CD4-positive, alpha-beta T cell (primary cell): ENCODE measurements at regions not wholly inside any gene's neighbourhood (a gene's known extent, or its start where the extent isn't known, plus 50 kb on each side); places are given as distances from the start of the nearest gene placed in this dataset.

ENCODE experiments used
- ATAC-seq: fragments of 200-7000 bp; cut with Tn5 transposase; one replicate; pipeline ENCODE4 v1.10.0; 2022; ENCODE audit warnings: mild to moderate bottlenecking; ENCODE audit not compliant: poor library complexity
- CTCF ChIA-PET: fragments of 350-600 bp; sonication (Branson Sonifier 250); formaldehyde crosslinking; loops from one replicate; lab custom pipeline; 2021; ENCODE audit warnings: antibody characterized with exemption, inconsistent platforms; lab: Charles Lee
- POLR2A ChIA-PET: fragments of 350-600 bp; sonication (Branson Sonifier 250); formaldehyde crosslinking; loops from one replicate; lab custom pipeline; 2021; ENCODE audit warnings: antibody characterized with exemption, inconsistent platforms; lab: Charles Lee
- DNase-seq, 14 experiments: peaks; one replicate each; pipeline ENCODE4 v3.0.0-alpha.2; 2013 to 2020; ENCODE audit warnings: mixed read lengths in 2 of 14
- H3K27ac ChIP-seq, 2 donors: one replicate each; pipeline versions ENCODE4 v1.5.1 to v1.7.0; 2013; ENCODE audit warnings: low read length in 2 of 2, low read depth in 1 of 2, mild to moderate bottlenecking in 1 of 2
- H3K27me3 ChIP-seq, 2 experiments: 1 replicate in 1 of 2; 2 replicates in 1 of 2; pipeline versions ENCODE4 v1.6.1 to v1.7.0; 2013; ENCODE audit warnings: low read length in 2 of 2, control low read depth in 1 of 2, mild to moderate bottlenecking in 1 of 2, moderate library complexity in 1 of 2; ENCODE audit not compliant: insufficient read depth in 2 of 2, control insufficient read depth in 1 of 2
- H3K36me3 ChIP-seq: one replicate; pipeline ENCODE4 v1.6.1; 2013; ENCODE audit warnings: low read length, control low read depth; ENCODE audit not compliant: insufficient read depth
- H3K4me1 ChIP-seq: one replicate; pipeline ENCODE4 v1.6.1; 2013; ENCODE audit warnings: low read length, control low read depth; ENCODE audit not compliant: insufficient read depth
- H3K4me3 ChIP-seq: one replicate; pipeline ENCODE4 v1.5.1; 2013; ENCODE audit warnings: mild to moderate bottlenecking, low read length, moderate library complexity
- H3K9me3 ChIP-seq, 2 experiments: 1 replicate in 1 of 2; 2 replicates in 1 of 2; pipeline versions ENCODE4 v1.6.1 to v1.7.0; 2013; ENCODE audit warnings: low read length in 2 of 2, mild to moderate bottlenecking in 2 of 2, control low read depth in 1 of 2, moderate library complexity in 1 of 2; ENCODE audit not compliant: control insufficient read depth in 1 of 2, insufficient read depth in 1 of 2
- H3K27ac Mint-ChIP-seq: one replicate; pipeline ENCODE4 v1.8.0; 2020; ENCODE audit warnings: mixed read lengths
- H3K27me3 Mint-ChIP-seq: one replicate; pipeline ENCODE4 v1.8.0; 2021; ENCODE audit warnings: mixed read lengths
- H3K36me3 Mint-ChIP-seq: one replicate; pipeline ENCODE4 v1.8.0; 2021; ENCODE audit warnings: low read depth, mixed read lengths
- H3K4me1 Mint-ChIP-seq: one replicate; pipeline ENCODE4 v1.8.0; 2021; ENCODE audit warnings: low read depth, mixed read lengths
- H3K4me3 Mint-ChIP-seq: one replicate; pipeline ENCODE4 v1.8.0; 2020; ENCODE audit warnings: mild to moderate bottlenecking, mixed read lengths
- H3K9me3 Mint-ChIP-seq: one replicate; pipeline ENCODE4 v1.8.0; 2020; ENCODE audit warnings: mixed read lengths
- CTCF ChIP-seq: fragments of 200-600 bp; IDR thresholded peaks from one replicate; pipeline ENCODE4 v1.8.0; 2022; ENCODE audit warnings: antibody characterized with exemption, mild to moderate bottlenecking
- intact Hi-C, 2 experiments: fragments of 100-400 bp; cut with DNase I in 1 of 2; cut with micrococcal nuclease in 1 of 2; formaldehyde crosslinking; loops; one replicate each; pipeline versions ENCODE4 v1.15.1 to v1.9.0; 2023 to 2025; cut with DNase I, micrococcal nuclease

- H3K27ac ChIP-seq: no peak overlapping the region
- no peaks in the 10 kb centered on the region for H3K27me3 Mint-ChIP-seq
Measured at GRCh38 chr1:56380531-56380930, 198.8 kb downstream of the PLPP3 start.

GRCh38 chr1:56378341-56379070, 200.9 kb downstream of the PLPP3 start:
- CTCF ChIA-PET: no interaction called here
- intact Hi-C loops: no loop called here
- no peaks in the 10 kb centered on the region for H3K4me1 Mint-ChIP-seq

More at GRCh38 chr1:56380531-56380930, 198.8 kb downstream of the PLPP3 start:
- no peak for TF ChIP-seq CTCF
- H3K4me3 Mint-ChIP-seq: no peak overlapping the region
- H3K4me1 ChIP-seq: no peaks in the 10 kb centered on the region
- intact Hi-C loops: no loop called here
- no peaks in the 10 kb centered on the region for H3K36me3 ChIP-seq
- ATAC-seq (no peak), DNase-seq (no peak)
- CTCF ChIA-PET: no interaction called here
- POLR2A ChIA-PET: no interaction called here
- H3K36me3 Mint-ChIP-seq: no peaks in the 10 kb centered on the region
- no peaks in the 10 kb centered on the region for H3K27me3 ChIP-seq
- H3K4me1 Mint-ChIP-seq: no peaks in the 10 kb centered on the region
- peaks cover 0 to 3% of the 10 kb centered on the region in 2 experiments for H3K9me3 ChIP-seq
- no peak overlapping the region for H3K4me3 ChIP-seq
- H3K27ac Mint-ChIP-seq: no peak overlapping the region
- H3K9me3 Mint-ChIP-seq: no peaks in the 10 kb centered on the region

GRCh38 chr1:56377431-56377830, 201.9 kb downstream of the PLPP3 start:
- no peak for ATAC-seq
- ChIA-PET POLR2A (no interaction called here), CTCF (no interaction called here)
- TF ChIP-seq CTCF: no peak
- H3K27me3 ChIP-seq: no peaks in the 10 kb centered on the region
- H3K4me1 Mint-ChIP-seq: no peaks in the 10 kb centered on the region
- no peaks in the 10 kb centered on the region for H3K36me3 ChIP-seq
- DNase-seq: no peak
- intact Hi-C loops: no loop called here
- no peaks in the 10 kb centered on the region for H3K27me3 Mint-ChIP-seq
- no peak overlapping the region for H3K27ac ChIP-seq
- no peak overlapping the region for H3K4me3 Mint-ChIP-seq
- H3K4me3 ChIP-seq: no peak overlapping the region
- peaks cover 0 to 3% of the 10 kb centered on the region in 2 experiments for H3K9me3 ChIP-seq
- no peaks in the 10 kb centered on the region for H3K4me1 ChIP-seq
- H3K36me3 Mint-ChIP-seq: no peaks in the 10 kb centered on the region
- H3K9me3 Mint-ChIP-seq: no peaks in the 10 kb centered on the region
- no peak overlapping the region for H3K27ac Mint-ChIP-seq

More at GRCh38 chr1:56378341-56379070, 200.9 kb downstream of the PLPP3 start:
- TF ChIP-seq CTCF: no peak
- DNase-seq (no peak), ATAC-seq (no peak)
- no peak overlapping the region for H3K4me3 ChIP-seq
- H3K9me3 ChIP-seq: no peaks in the 10 kb centered on the region
- Mint-ChIP-seq H3K36me3 (no peaks in the 10 kb centered on the region), H3K27ac (no peak overlapping the region), H3K27me3 (no peaks in the 10 kb centered on the region), H3K9me3 (no peaks in the 10 kb centered on the region), H3K4me3 (no peak overlapping the region)
- no peak overlapping the region for H3K27ac ChIP-seq
- no peaks in the 10 kb centered on the region for H3K4me1 ChIP-seq
- POLR2A ChIA-PET: no interaction called here
- H3K27me3 ChIP-seq: no peaks in the 10 kb centered on the region
- H3K36me3 ChIP-seq: no peaks in the 10 kb centered on the region
